Fibroblast of lung (primary cell): ENCODE measurements at regions not wholly inside any gene's neighbourhood (a gene's known extent, or its start where the extent isn't known, plus 50 kb on each side); places are given as distances from the start of the nearest gene placed in this dataset.

Source experiments
- DNase-seq, 2 donors: peaks; one replicate each; pipeline versions ENCODE4 v3.0.0 to v3.0.0-alpha.2; 2010; ENCODE audit warnings: low read depth in 2 of 2
- H2AFZ ChIP-seq: 2 replicates; pipeline ENCODE4 v1.5.1; 2012; ENCODE audit warnings: low read length, control low read depth, inconsistent platforms
- H3K27ac ChIP-seq: 2 replicates; pipeline ENCODE4 v1.5.1; 2011; ENCODE audit warnings: low read length, control low read depth; ENCODE audit not compliant: insufficient read depth
- H3K27me3 ChIP-seq: 2 replicates; pipeline ENCODE4 v1.5.1; 2011; ENCODE audit warnings: mild to moderate bottlenecking, low read length; ENCODE audit not compliant: control insufficient read depth, insufficient read depth
- H3K36me3 ChIP-seq: 2 replicates; pipeline ENCODE4 v1.5.1; 2011; ENCODE audit warnings: low read length; ENCODE audit not compliant: control insufficient read depth, insufficient read depth
- H3K4me1 ChIP-seq: 2 replicates; pipeline ENCODE4 v1.5.1; 2011; ENCODE audit warnings: low read length; ENCODE audit not compliant: control insufficient read depth, insufficient read depth; ENCODE audit errors: extremely low read depth
- H3K4me2 ChIP-seq: 2 replicates; pipeline ENCODE4 v1.5.1; 2011; ENCODE audit warnings: low read length, control low read depth; ENCODE audit not compliant: insufficient read depth; ENCODE audit errors: extremely low read depth
- H3K4me3 ChIP-seq, 4 experiments: fragments of 200-600 bp in 1 of 4; sonication (generic) in 1 of 4; replicated peaks in 1 of 4; 2 replicates each; pipeline ENCODE4 v1.5.1; 2011 to 2016; ENCODE audit warnings: low read length in 4 of 4, low read depth in 3 of 4, mild to moderate bottlenecking in 3 of 4, control low read depth in 2 of 4, inconsistent platforms in 1 of 4, mixed read lengths in 1 of 4; ENCODE audit not compliant: insufficient read depth in 1 of 4; ENCODE audit errors: control extremely low read depth in 1 of 4
- H3K79me2 ChIP-seq: 2 replicates; pipeline ENCODE4 v1.5.1; 2012; ENCODE audit warnings: mild to moderate bottlenecking, low read length, inconsistent platforms; ENCODE audit not compliant: control insufficient read depth, insufficient read depth
- H3K9ac ChIP-seq: 2 replicates; pipeline ENCODE4 v1.5.1; 2011; ENCODE audit warnings: mild to moderate bottlenecking, low read length, control low read depth; ENCODE audit not compliant: insufficient read depth
- H3K9me3 ChIP-seq: 2 replicates; pipeline ENCODE4 v1.5.1; 2012; ENCODE audit warnings: low read depth, low read length; ENCODE audit not compliant: control insufficient read depth, insufficient read depth
- H4K20me1 ChIP-seq: 2 replicates; pipeline ENCODE4 v1.5.1; 2011; ENCODE audit warnings: low read length; ENCODE audit not compliant: control insufficient read depth, insufficient read depth; ENCODE audit errors: extremely low read depth
- EZH2 ChIP-seq: IDR thresholded peaks from 2 replicates; pipeline ENCODE4 v1.5.1; 2012; ENCODE audit warnings: low read length, control low read depth, mild to moderate bottlenecking; ENCODE audit errors: missing control alignments
- TF ChIP-seq, protein P1 (sequence below), 2 donors: IDR thresholded peaks in 1 of 2; conservative IDR thresholded peaks in 1 of 2; 1 replicate in 1 of 2; 2 replicates in 1 of 2; pipeline ENCODE4 v1.5.1; 2011 to 2012; ENCODE audit warnings: low read length in 2 of 2, control low read depth in 1 of 2, inconsistent platforms in 1 of 2, low read depth in 1 of 2, mild to moderate bottlenecking in 1 of 2

- Histone ChIP-seq H4K20me1 (no peaks in the 10 kb centered on the region), H3K4me3 (no peak overlapping the region), H3K79me2 (no peaks in the 10 kb centered on the region), H3K4me1 (no peaks in the 10 kb centered on the region), H3K36me3 (no peaks in the 10 kb centered on the region), H3K9me3 (no peaks in the 10 kb centered on the region), H3K27me3 (no peaks in the 10 kb centered on the region), H3K9ac (no peak overlapping the region), H3K4me2 (no peak overlapping the region), H2AFZ (no peak overlapping the region), H3K27ac (no peak overlapping the region)
- TF ChIP-seq, protein P1, sequence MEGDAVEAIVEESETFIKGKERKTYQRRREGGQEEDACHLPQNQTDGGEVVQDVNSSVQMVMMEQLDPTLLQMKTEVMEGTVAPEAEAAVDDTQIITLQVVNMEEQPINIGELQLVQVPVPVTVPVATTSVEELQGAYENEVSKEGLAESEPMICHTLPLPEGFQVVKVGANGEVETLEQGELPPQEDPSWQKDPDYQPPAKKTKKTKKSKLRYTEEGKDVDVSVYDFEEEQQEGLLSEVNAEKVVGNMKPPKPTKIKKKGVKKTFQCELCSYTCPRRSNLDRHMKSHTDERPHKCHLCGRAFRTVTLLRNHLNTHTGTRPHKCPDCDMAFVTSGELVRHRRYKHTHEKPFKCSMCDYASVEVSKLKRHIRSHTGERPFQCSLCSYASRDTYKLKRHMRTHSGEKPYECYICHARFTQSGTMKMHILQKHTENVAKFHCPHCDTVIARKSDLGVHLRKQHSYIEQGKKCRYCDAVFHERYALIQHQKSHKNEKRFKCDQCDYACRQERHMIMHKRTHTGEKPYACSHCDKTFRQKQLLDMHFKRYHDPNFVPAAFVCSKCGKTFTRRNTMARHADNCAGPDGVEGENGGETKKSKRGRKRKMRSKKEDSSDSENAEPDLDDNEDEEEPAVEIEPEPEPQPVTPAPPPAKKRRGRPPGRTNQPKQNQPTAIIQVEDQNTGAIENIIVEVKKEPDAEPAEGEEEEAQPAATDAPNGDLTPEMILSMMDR (conservative IDR thresholded peaks at IDR 0.05 in 1 of 2, IDR thresholded peaks at IDR 0.05 in 1 of 2; ENCODE audit: low read depth in 1 of 2, low read length in 2 of 2): no peak
- TF ChIP-seq EZH2: no peak
- DNase-seq: no peak
Measured at GRCh38 chr3:13213490-13213889, 140.3 kb upstream of the IQSEC1 start.

DNA sequence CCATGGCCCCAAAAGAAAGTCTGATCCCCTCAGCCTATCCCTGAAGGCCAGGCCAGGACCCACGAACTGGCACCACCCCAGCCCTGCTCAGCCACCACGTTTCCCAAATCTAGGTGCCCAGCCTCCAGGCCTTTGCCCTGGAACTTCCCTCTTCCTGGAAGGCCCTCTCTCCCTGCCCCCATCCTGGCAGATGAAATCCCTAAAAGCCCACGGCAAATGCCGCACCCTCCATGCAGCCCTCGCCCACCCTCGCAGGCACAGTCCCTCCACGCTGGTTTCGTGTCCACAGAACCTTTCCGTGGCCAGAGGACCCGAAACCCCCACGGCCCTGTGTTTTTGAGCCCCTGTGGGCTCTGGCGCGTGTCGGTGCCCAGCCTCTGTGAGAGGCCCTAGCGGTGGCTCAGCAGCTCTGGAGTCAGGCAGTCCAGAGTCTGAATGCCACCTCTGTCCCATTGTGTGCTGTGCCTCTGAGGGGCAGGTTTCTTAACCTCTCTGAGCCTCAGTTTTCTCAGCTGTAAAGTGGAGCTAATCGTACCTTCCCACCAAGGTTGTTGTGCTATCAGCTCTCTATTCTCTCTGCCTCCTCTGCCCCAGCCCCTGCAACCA lies 138.5 kb upstream of the IQSEC1 start:
- no peak overlapping the region for H3K4me2 ChIP-seq
- H2AFZ ChIP-seq: no peak overlapping the region
- no peaks in the 10 kb centered on the region for H3K27me3 ChIP-seq
- no peaks in the 10 kb centered on the region for H3K79me2 ChIP-seq
- no peaks in the 10 kb centered on the region for H4K20me1 ChIP-seq
- DNase-seq: no peak
- H3K4me1 ChIP-seq: no peaks in the 10 kb centered on the region
- H3K27ac ChIP-seq: no peak overlapping the region
- H3K4me3 ChIP-seq: no peak overlapping the region
- no peaks in the 10 kb centered on the region for H3K9me3 ChIP-seq
- H3K36me3 ChIP-seq: no peaks in the 10 kb centered on the region
- TF ChIP-seq, protein P1 (conservative IDR thresholded peaks at IDR 0.05 in 1 of 2, IDR thresholded peaks at IDR 0.05 in 1 of 2; ENCODE audit: low read depth in 1 of 2, low read length in 2 of 2): no peak
- TF ChIP-seq EZH2: no peak
- H3K9ac ChIP-seq: no peak overlapping the region

DNA sequence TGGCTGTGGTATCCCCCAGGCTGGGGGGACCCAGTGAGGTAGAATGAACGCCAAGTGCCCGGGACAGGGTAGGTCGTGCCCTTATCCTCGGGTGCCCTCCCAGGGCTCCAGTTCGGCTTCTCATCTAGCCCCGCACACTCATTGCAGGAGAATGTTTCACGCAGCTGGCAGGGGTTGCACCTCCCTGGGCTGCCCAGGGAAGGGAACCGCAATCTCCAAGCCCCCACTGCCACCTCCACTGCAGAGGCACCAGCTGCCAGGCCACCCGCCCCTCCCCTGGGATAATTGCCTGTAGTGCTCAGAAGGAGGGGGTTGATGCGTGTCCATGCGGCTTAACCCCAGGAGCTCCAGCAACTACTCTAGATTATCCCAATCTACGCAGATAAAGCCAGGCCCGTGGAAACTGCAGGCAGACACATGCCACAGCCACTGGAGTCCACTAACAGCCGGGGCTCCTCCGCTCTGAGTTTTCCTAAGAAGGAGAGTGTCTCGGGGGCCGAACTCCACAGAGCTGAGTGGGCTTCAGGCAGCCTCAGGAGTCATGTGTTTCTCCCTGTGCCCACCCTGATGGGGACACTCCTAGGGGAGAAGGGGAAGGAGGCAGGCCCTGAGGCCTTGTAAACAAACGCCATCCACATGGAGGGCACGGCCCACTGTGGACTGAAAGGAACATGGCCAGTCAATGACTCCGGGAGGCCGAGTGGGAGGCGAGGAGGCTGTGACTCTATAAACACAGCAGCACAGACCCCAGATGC lies 137.2 kb upstream of the IQSEC1 start:
- Histone ChIP-seq H3K9me3 (no peaks in the 10 kb centered on the region), H2AFZ (no peak overlapping the region), H3K36me3 (no peaks in the 10 kb centered on the region), H3K4me1 (no peaks in the 10 kb centered on the region), H4K20me1 (no peaks in the 10 kb centered on the region), H3K27me3 (no peaks in the 10 kb centered on the region), H3K79me2 (no peaks in the 10 kb centered on the region), H3K4me2 (no peak overlapping the region), H3K27ac (no peak overlapping the region), H3K9ac (no peak overlapping the region), H3K4me3 (no peak overlapping the region)
- no peak for TF ChIP-seq EZH2
- TF ChIP-seq, protein P1 (conservative IDR thresholded peaks at IDR 0.05 in 1 of 2, IDR thresholded peaks at IDR 0.05 in 1 of 2; ENCODE audit: low read depth in 1 of 2, low read length in 2 of 2): no peak
- DNase-seq: no peak
